Skeletal muscle tissue (tissue), 3 donors: ENCODE measurements at regions not wholly inside any gene's neighbourhood (a gene's known extent, or its start where the extent isn't known, plus 50 kb on each side); places are given as distances from the start of the nearest gene placed in this dataset.

ENCODE experiments used
- H3K27ac ChIP-seq: one replicate; pipeline ENCODE4 v1.7.0; 2013; ENCODE audit warnings: mild to moderate bottlenecking, low read depth, low read length, inconsistent platforms
- H3K27me3 ChIP-seq, 3 donors: one replicate each; pipeline ENCODE4 v1.7.0; 2013; ENCODE audit warnings: low read length in 3 of 3; ENCODE audit not compliant: control insufficient read depth in 3 of 3, insufficient read depth in 3 of 3
- H3K36me3 ChIP-seq, 3 donors: one replicate each; pipeline ENCODE4 v1.7.0; 2013; ENCODE audit warnings: low read length in 3 of 3; ENCODE audit not compliant: control insufficient read depth in 3 of 3, insufficient read depth in 3 of 3
- H3K4me1 ChIP-seq, 3 donors: one replicate each; pipeline ENCODE4 v1.7.0; 2013; ENCODE audit warnings: low read length in 3 of 3, mild to moderate bottlenecking in 3 of 3; ENCODE audit not compliant: control insufficient read depth in 3 of 3, insufficient read depth in 3 of 3
- H3K4me3 ChIP-seq, 3 donors: one replicate each; pipeline ENCODE4 v1.7.0; 2013; ENCODE audit warnings: low read length in 3 of 3
- H3K9ac ChIP-seq, 3 donors: one replicate each; pipeline ENCODE4 v1.7.0; 2013; ENCODE audit warnings: low read length in 3 of 3, mild to moderate bottlenecking in 3 of 3, moderate library complexity in 2 of 3, low read depth in 1 of 3
- H3K9me3 ChIP-seq, 3 donors: one replicate each; pipeline ENCODE4 v1.7.0; 2013; ENCODE audit warnings: low read length in 3 of 3; ENCODE audit not compliant: control insufficient read depth in 3 of 3
- donor health status: Osteomylitis.

DNA sequence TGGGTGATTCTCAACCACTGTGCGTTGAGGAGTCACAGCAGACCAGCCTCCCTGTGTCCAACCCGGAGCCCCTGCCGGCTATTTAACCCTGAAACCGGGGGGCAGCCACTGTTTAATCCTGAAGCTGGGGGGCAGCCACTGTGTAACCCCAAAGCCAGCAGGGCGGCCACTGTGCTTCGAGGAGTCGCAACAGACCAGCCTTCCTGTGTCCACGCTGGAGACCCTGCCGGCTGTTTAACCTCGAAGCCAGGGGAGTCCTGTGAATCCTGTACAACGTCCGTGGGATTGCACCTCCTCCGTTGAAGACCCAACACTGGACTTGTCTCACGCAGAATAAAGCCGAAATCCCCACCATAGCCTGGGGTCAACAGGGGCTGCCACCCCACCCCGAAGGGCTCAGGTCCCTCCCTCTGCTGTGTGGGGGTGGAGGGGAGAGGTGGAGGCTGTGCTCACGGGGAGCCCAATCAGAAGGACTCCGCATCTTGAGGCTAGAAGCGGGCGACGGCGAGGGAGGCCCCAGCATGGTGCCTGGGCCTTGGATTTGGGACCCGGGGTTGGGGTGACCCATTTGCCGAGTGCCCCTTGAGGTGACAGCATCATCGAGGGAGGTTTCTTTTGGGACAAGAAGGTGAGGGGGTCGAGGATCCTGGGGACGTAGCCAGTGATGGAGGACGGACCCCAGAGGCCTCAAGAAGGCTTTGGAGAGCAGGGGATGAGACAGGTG is 94.9 kb downstream of the ADRA2C start:
- peaks cover 76 to 78% (median 78%) of the 10 kb centered on the region in 3 donors for H3K27me3 ChIP-seq
- H3K9ac ChIP-seq = no peak overlapping the region
- no peak overlapping the region for H3K4me3 ChIP-seq
- no peaks in the 10 kb centered on the region for H3K9me3 ChIP-seq
- peaks cover 0 to 3% (median 0%) of the 10 kb centered on the region in 3 donors for H3K4me1 ChIP-seq
- H3K36me3 ChIP-seq = no peaks in the 10 kb centered on the region
- H3K27ac ChIP-seq = no peak overlapping the region

DNA sequence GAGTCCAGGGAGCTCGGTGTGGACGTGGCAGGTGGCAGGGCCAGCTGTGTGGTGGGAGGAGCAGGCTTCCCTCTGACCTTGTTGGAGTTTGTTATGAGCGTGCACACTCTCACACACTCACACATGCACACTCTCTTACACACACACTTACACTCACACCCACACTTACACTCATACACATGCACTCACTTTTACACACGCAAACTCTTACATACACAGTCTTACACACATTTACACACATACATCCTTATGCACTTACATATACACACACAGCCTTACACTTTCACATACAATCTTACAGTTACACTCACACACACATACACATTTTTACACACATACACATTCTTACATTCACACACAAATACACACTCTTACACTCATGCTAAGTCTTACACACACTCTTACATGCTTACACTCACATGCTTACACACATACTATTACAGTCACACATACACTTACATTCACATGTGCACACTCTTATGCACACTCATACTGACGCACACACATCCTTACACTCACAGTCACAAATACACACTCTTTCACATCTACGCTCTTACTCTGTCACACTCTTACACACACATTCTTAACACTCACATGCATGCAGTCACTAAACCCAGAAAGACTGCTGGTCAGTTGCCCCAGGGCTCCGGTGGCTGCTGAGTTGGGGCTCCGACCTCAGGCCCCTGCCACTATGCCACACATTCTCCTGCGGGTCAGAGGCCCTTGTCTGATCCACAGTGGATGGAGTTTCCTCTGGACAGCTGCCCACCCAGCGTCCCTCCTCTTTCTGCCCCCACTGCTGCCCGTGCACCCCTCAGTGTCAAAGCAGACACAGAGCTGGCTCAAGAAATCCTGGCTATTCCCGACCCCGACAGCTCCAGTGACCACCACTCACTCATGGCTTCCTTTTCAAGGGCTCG is 95.8 kb downstream of the ADRA2C start:
- H3K9ac ChIP-seq = no peak overlapping the region
- H3K27me3 ChIP-seq = peaks cover 70 to 80% (median 72%) of the 10 kb centered on the region in 3 donors
- no peaks in the 10 kb centered on the region for H3K9me3 ChIP-seq
- H3K36me3 ChIP-seq = no peaks in the 10 kb centered on the region
- H3K4me3 ChIP-seq = no peak overlapping the region
- H3K4me1 ChIP-seq = peaks cover 0 to 3% (median 0%) of the 10 kb centered on the region in 3 donors
- no peak overlapping the region for H3K27ac ChIP-seq

DNA sequence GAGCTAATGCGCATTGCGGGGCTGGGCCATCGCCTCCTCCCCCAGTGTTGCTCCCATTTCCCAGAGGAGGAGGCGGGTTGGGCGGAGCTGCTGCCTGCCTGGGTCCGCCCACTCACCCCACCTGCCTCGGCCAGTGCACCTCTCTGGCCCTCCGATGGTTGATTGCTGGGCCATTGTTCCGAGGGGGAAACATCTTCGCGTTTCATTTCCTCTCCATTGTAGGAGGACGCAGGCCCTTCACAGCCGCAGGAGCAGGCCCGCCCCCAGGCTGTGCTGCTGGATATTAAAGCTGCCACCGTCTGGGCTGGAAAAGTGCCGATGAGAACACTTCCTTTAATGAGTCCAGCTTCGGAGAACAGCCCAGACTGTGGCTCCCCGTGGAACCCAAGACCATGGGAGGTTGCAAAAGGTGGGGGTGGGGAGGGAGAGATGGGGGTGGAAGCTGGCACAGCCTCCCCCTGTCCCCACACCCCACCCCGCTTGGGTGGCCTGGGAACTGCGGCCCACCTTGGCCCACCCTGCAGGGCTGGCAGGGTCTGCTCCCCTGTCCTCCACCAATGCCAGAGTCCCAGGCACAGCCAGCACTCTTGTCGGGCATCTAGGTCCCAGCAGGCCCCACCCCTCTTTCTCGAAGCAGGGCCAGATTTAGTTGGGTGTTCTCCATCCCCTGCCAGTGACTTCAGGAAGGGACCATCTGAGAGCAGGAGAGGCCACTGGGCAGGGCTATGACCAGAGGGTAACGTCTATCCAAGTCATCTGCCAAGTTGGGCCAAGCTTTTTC is 96.6 kb downstream of the ADRA2C start:
- no peak overlapping the region for H3K27ac ChIP-seq
- no peak overlapping the region for H3K4me3 ChIP-seq
- H3K27me3 ChIP-seq = peaks cover 64 to 82% (median 74%) of the 10 kb centered on the region in 3 donors

DNA sequence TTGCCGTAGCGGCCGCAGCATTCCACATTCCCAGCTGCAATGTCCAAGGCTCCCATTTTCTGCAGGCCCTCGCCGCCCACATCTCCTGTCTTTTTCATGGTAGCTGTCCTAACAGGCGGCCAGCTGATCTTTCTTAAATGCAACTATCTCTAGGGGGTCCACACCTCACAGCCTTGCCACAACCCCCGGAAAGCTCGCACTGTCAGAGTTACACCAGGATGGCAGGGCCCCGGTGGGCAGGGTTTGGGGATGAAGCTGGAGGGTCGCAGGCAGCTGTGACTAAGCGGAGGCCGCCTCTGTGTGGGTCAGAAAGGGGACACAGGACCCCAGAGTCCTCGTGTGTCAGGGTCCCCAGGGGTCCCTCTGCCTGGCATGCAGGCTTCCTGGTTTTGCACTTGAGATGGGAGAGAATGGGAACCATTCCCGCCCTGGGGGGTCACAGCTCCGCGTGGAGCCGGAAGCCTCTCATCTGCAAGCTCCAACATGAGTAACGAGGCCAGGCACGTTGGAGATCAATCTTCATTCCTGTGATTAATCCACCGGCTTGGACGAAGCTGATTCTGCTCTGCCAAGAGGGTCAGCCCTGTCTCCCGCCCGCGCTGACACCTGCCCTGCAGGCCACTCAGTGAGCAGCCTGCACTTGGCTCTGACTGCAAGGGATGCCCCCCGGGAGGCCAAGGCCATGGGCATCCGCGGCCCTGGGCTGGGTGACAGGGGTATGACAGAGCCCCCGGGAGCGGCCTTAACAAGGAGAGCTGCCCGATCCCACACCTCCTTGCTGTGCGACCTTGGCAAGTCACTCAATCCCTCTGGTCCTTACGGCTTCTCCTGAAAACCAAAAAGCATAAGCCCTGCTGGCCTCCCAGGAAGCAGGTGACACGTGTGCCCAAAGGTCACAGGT is 97.9 kb downstream of the ADRA2C start:
- Histone ChIP-seq H3K27me3 (peaks cover 55 to 77% (median 65%) of the 10 kb centered on the region in 3 donors), H3K9ac (no peak overlapping the region), H3K4me1 (peaks cover 0 to 3% (median 0%) of the 10 kb centered on the region in 3 donors), H3K27ac (no peak overlapping the region), H3K9me3 (no peaks in the 10 kb centered on the region), H3K4me3 (no peak overlapping the region), H3K36me3 (no peaks in the 10 kb centered on the region)

More for the DNA sequence above, 96.6 kb downstream of the ADRA2C start:
- no peaks in the 10 kb centered on the region for H3K9me3 ChIP-seq
- no peaks in the 10 kb centered on the region for H3K36me3 ChIP-seq
- no peak overlapping the region for H3K9ac ChIP-seq
- peaks cover 0 to 3% (median 0%) of the 10 kb centered on the region in 3 donors for H3K4me1 ChIP-seq

DNA sequence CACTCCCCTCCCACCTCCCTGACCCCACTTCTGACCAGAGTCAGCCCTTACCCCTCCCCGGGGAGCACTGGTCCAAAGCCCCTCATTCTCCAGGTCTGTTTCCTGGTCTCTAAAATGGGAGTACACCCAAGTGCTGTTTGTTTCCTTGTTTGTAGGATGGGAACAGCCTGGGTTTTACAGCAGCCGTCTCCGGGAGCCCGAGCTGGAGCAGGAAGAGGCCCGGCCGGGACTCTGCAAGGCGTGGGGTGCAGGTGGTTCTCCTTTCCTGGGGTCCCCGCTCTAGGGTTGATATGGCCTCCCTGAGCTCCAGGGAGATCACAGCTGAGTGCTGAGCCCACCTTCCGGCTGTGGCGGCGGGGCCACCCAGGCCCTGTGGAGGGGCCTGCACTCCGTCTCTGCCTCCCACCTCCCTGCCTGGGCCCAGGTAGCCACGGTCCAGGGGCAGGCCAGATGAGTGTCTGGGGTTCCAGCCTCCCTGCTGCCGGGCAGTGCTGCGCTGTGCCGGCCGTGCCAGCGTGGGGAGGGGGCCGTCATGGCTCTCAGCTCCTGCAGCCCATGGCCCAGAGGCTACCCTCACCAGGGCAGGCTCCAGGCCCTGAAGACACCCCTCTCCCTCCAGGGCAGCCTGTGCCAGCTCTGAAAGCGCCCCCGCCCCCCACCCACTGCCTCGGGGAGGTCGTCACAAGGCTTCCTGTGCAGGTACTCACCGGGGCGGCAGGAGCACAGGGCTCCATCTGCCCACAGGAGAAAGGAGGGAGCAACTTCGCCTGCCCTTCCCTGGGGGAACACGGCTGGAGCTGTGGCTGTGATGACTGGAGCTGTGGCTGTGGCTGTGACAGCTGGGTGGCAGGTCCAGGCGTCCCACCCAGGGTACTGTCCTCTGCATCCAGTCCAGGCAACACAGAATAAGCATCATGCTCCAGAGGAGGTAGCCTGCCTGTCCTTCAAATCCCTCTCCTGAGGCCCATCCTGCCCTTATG is 98.8 kb downstream of the ADRA2C start:
- no peak overlapping the region for H3K27ac ChIP-seq
- no peaks in the 10 kb centered on the region for H3K36me3 ChIP-seq
- no peak overlapping the region for H3K4me3 ChIP-seq
- H3K27me3 ChIP-seq = peaks cover 47 to 78% (median 63%) of the 10 kb centered on the region in 3 donors
- peaks cover 0 to 3% (median 0%) of the 10 kb centered on the region in 3 donors for H3K4me1 ChIP-seq
- H3K9ac ChIP-seq = no peak overlapping the region
- no peaks in the 10 kb centered on the region for H3K9me3 ChIP-seq

DNA sequence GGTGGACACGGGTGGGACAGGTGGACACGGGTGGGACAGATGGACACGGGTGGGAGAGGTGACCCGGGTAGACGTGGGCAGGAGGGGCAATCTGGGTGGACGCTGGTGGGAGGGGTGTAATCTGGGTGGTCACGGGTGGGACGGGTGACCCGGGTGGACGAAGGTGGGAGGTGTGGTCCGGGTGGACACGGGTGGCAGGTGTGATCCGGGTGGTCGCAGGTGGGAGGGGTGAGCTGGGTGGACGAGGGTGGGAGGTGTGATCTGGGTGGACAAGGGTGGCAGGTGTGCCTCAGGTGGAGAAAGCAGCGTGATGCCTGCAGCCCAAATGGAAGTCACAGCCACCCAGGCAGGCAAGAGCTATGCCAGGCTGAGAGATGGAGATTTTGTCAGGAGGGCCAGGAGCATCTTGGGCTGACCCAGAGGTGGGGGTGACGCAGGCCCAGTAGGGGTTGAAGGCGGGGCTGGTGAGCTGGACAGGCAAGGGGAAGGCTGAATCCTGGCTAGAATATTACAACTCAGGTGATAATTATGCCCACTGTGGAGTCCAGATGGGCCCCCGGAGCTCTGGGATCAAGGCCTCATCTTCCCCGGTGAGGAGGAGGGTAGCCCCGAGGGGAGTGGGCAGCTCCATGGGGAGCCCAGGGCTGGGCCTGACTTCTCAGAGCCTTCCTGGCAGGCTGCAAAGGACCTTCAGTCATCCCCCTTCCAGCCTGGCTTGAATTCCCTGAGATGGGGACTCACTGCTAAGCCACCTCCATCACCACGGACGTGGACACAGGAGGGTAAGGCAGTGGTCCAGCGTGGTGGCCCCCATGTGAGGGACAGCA is 100.0 kb downstream of the ADRA2C start:
- Histone ChIP-seq H3K27ac (no peak overlapping the region), H3K36me3 (no peaks in the 10 kb centered on the region), H3K4me1 (peaks cover 0 to 3% (median 0%) of the 10 kb centered on the region in 3 donors), H3K27me3 (peaks cover 50 to 76% (median 60%) of the 10 kb centered on the region in 3 donors), H3K9ac (no peak overlapping the region), H3K4me3 (no peak overlapping the region), H3K9me3 (no peaks in the 10 kb centered on the region)

DNA sequence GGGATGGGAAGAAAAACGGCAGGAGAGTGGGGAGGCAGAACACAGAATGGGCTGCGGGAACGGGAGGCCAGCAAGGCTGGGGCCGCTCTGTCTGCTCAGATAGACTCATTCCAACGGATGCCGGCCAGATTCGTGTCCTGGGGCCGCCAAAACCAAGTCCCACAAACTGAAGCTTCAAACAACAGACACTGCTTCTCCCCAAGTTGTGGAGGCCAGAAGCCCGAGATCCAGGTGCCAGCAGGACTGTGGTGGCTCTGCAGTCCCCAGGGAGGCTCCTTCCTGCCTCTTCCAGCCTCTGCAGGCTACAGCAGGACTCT is 100.6 kb downstream of the ADRA2C start:
- no peak overlapping the region for H3K4me3 ChIP-seq
- no peak overlapping the region for H3K9ac ChIP-seq
- no peak overlapping the region for H3K27ac ChIP-seq
- peaks cover 47 to 75% (median 60%) of the 10 kb centered on the region in 3 donors for H3K27me3 ChIP-seq
- H3K4me1 ChIP-seq = peaks cover 0 to 3% (median 0%) of the 10 kb centered on the region in 3 donors
- no peaks in the 10 kb centered on the region for H3K36me3 ChIP-seq
- no peaks in the 10 kb centered on the region for H3K9me3 ChIP-seq
